Adipocyte (in vitro differentiated cells): ENCODE measurements at regions not wholly inside any gene's neighbourhood (a gene's known extent, or its start where the extent isn't known, plus 50 kb on each side); places are given as distances from the start of the nearest gene placed in this dataset.
"Not testable (repeated sequence)": the region's sequence is repeated elsewhere in the genome, so short reads cannot be mapped to it uniquely, and the experiment has no call there.

Experiments used
- DNase-seq: peaks from one replicate; pipeline ENCODE4 v3.0.0-alpha.2; 2015; ENCODE audit warnings: low read depth
- H3K27me3 ChIP-seq: replicated peaks from 2 replicates; pipeline ENCODE4 v1.7.0; 2013; ENCODE audit warnings: mild to moderate bottlenecking, low read length, moderate library complexity; ENCODE audit not compliant: control insufficient read depth, insufficient read depth
- H3K36me3 ChIP-seq: 2 replicates; pipeline ENCODE4 v1.7.0; 2013; ENCODE audit warnings: low read length, mild to moderate bottlenecking, moderate library complexity; ENCODE audit not compliant: control insufficient read depth, insufficient read depth, severe bottlenecking
- H3K4me1 ChIP-seq: 2 replicates; pipeline ENCODE4 v1.7.0; 2013; ENCODE audit warnings: mild to moderate bottlenecking, low read length, moderate library complexity; ENCODE audit not compliant: control insufficient read depth, insufficient read depth
- H3K4me3 ChIP-seq: 2 replicates; pipeline ENCODE4 v1.7.0; 2013; ENCODE audit warnings: mild to moderate bottlenecking, low read length, moderate library complexity
- H3K9ac ChIP-seq: 2 replicates; pipeline ENCODE4 v1.7.0; 2013; ENCODE audit warnings: mild to moderate bottlenecking, low read length, moderate library complexity
- H3K9me3 ChIP-seq: 2 replicates; pipeline ENCODE4 v1.7.0; 2013; ENCODE audit warnings: mild to moderate bottlenecking, low read length, moderate library complexity; ENCODE audit not compliant: control insufficient read depth

DNA sequence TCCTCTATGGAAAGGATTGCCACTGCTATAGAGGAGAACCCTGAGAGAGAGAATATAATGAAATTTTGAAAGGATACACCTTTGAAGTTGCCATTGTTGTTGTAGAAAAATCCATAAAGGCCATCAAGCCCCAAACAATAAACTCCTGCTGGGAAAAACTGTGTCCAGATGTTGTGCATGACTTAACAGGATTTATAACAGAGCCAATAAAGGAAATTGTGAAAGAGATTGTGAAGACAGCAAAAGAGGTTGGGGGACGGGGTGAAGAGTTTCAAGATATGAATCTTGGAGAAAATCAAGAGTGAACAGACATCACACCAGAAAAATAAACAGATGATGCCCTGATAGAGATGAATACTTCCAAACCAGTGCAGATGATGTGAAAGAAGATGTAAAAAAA, 396.4 kb downstream of the BCKDHB start:
- Histone ChIP-seq H3K27me3 (no peaks in the 10 kb centered on the region), H3K4me1 (peaks cover 3% of the 10 kb centered on the region), H3K4me3 (no peak overlapping the region), H3K9ac (no peak overlapping the region), H3K36me3 (no peaks in the 10 kb centered on the region), H3K9me3 (no peaks in the 10 kb centered on the region)
- peak; percentile 32 for DNase-seq

DNA sequence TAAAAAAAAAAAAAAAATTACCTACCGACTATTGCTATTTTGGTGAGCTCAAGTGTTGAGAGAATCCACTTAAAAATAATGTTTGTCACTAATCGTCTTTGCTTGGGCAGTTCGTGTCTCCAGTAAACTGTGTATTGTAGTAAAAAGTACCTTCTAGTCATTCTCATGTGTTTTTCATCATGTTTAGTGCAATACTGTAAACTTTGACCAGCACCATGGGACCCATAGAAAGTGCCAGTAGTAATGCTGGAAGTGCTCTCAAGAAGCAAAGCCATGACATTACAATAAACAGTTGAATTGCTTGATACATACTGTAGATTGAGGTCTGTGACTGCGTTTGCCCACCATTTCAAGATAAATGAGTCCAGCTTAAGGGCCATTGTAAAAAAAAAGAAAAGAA, 395.2 kb downstream of the BCKDHB start:
- H3K9ac ChIP-seq = no peak overlapping the region
- H3K4me3 ChIP-seq = no peak overlapping the region
- no peaks in the 10 kb centered on the region for H3K27me3 ChIP-seq
- H3K36me3 ChIP-seq = no peaks in the 10 kb centered on the region
- peaks cover 3% of the 10 kb centered on the region for H3K4me1 ChIP-seq
- no peak for DNase-seq
- no peaks in the 10 kb centered on the region for H3K9me3 ChIP-seq

- H3K36me3 ChIP-seq, H3K4me1 ChIP-seq, H3K4me3 ChIP-seq, H3K9ac ChIP-seq, H3K27me3 ChIP-seq, H3K9me3 ChIP-seq, DNase-seq: not testable (repeated sequence)
These were observed 391.4 kb downstream of the BCKDHB start for GRCh38 chr6:80497696-80498486.

DNA sequence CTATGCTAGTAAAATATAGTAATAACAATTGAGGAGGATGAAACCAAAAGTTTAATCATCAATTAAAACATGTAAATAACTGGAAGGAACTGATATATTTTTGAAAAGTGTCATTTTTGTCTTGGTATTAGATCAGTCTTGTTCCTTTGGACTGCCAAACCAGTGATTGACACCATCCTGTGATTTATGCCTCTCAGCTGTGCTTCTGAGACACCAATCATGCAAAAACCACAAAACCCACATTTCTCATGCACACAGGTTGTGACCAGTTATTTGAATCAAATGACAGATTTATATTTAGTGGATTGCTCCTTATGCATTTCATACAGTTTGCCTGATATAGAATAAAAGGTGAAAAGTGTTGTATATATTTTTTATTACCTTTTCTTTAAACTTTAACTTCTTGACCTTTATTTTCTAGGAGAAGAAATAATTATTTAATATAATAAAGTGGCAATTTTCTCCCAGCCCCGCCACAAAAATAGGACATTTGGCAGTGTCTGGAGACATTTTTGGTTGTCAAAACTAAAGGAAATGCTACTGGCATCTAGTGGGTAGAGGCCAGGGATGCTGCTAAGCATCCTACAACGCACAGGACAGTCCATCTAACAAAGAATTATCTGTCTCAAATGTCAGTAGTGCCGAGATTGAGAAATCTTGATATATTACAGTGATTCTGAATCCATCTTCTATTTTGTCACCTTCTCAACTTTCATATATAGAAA, 383.6 kb downstream of the BCKDHB start:
- Histone ChIP-seq H3K36me3 (no peaks in the 10 kb centered on the region), H3K4me1 (no peaks in the 10 kb centered on the region), H3K9me3 (no peaks in the 10 kb centered on the region), H3K4me3 (no peak overlapping the region), H3K27me3 (no peaks in the 10 kb centered on the region), H3K9ac (no peak overlapping the region)
- no peak for DNase-seq

- H3K4me3 ChIP-seq = no peak overlapping the region
- no peak for DNase-seq
- no peaks in the 10 kb centered on the region for H3K27me3 ChIP-seq
- no peak overlapping the region for H3K9ac ChIP-seq
- no peaks in the 10 kb centered on the region for H3K4me1 ChIP-seq
- H3K9me3 ChIP-seq = no peaks in the 10 kb centered on the region
- no peaks in the 10 kb centered on the region for H3K36me3 ChIP-seq
These were observed 381.7 kb downstream of the BCKDHB start for GRCh38 chr6:80488190-80488589.

GRCh38 chr6:80485494-80485893, 379.0 kb downstream of the BCKDHB start:
- not testable (repeated sequence) for H3K9me3 ChIP-seq, H3K9ac ChIP-seq, H3K4me3 ChIP-seq, H3K4me1 ChIP-seq, DNase-seq, H3K36me3 ChIP-seq, H3K27me3 ChIP-seq

DNA sequence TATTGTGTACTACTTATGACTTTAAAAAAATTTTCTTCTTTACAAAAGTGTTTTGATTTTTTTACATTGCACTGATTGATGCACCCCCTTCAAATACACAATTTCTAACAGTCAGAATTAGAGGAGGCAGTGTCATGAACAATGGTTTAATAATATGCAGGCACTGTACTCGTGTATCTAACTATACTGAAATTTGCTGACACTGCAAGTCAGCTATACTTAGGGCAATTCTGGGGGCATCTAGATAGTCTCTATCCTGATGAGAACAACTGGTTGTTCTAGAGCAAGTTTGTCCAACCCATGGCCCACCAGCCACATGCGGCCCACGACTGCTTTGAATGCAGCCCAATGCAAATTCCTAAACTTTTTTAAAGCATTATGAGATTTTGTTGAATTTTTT, 375.6 kb downstream of the BCKDHB start:
- H3K27me3 ChIP-seq = no peaks in the 10 kb centered on the region
- no peaks in the 10 kb centered on the region for H3K36me3 ChIP-seq
- no peak overlapping the region for H3K9ac ChIP-seq

DNA sequence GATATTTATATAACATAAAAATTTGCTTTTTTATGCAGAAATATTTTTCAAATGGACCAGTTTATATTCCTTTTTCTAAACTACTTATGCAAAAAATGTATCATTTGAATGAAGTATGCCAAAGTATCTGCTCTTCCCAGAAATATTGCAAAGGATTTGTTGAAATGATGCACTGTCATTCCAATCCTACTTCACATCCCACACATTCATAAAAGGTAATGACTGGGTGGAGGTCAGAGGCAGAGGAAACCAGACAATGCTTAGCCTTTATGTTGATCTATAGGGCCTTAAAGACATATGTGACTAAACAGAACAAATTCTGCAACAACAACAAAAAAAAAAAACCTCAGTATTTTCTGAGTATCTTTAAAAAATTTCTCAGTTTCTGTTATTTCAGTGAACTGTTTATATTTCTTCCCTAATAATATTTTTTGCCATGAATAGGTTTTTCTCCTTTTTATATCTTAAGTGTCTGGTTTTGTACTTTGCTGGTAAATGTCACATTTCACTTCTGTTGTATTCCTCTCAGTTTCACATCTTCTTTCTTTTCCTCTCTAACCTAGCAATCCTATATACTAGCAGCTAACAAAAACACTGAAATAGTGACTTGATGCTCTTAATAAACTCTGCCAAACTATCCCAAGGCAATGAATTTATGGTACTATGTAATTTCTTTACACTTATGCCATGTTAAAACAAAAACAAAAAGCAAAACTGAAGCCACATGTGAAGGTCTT, 374.1 kb downstream of the BCKDHB start:
- Histone ChIP-seq H3K4me1 (peaks cover 11% of the 10 kb centered on the region), H3K9me3 (no peaks in the 10 kb centered on the region), H3K9ac (no peak overlapping the region), H3K36me3 (no peaks in the 10 kb centered on the region), H3K27me3 (no peaks in the 10 kb centered on the region), H3K4me3 (no peak overlapping the region)
- no peak for DNase-seq

More for the DNA sequence above, 375.6 kb downstream of the BCKDHB start:
- Histone ChIP-seq H3K4me1 (peaks cover 11% of the 10 kb centered on the region), H3K9me3 (no peaks in the 10 kb centered on the region), H3K4me3 (no peak overlapping the region)
- DNase-seq = no peak

DNA sequence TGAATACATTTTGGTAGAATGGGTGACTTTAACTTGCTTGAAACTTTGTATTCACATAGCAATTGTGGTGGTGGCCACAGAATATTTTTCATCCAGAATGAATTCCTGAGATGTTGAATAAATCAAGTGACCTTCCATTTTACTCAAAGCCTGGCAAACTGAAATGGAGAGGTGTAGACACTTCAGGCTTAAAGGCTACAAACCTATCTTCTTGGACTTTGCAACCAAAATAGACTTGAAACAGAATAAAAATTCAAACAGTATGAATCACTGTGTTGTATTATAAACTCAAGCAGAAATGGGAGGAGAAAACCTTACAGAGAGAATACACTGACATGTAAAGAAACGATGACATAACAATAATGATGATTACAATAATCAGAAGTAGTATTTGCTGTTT, 371.6 kb downstream of the BCKDHB start:
- no peak for DNase-seq
- Histone ChIP-seq H3K36me3 (no peaks in the 10 kb centered on the region), H3K27me3 (no peaks in the 10 kb centered on the region), H3K4me3 (no peak overlapping the region), H3K4me1 (peaks cover 11% of the 10 kb centered on the region), H3K9me3 (no peaks in the 10 kb centered on the region), H3K9ac (no peak overlapping the region)

GRCh38 chr6:80477591-80477990, 371.1 kb downstream of the BCKDHB start:
- peaks cover 11% of the 10 kb centered on the region for H3K4me1 ChIP-seq
- no peaks in the 10 kb centered on the region for H3K27me3 ChIP-seq
- H3K9ac ChIP-seq = no peak overlapping the region
- no peaks in the 10 kb centered on the region for H3K36me3 ChIP-seq
- no peaks in the 10 kb centered on the region for H3K9me3 ChIP-seq
- no peak overlapping the region for H3K4me3 ChIP-seq
- DNase-seq = no peak

GRCh38 chr6:80472271-80472670, 365.8 kb downstream of the BCKDHB start:
- no peaks in the 10 kb centered on the region for H3K27me3 ChIP-seq
- H3K9me3 ChIP-seq = no peaks in the 10 kb centered on the region
- DNase-seq = no peak
- H3K9ac ChIP-seq = no peak overlapping the region
- no peaks in the 10 kb centered on the region for H3K4me1 ChIP-seq
- H3K36me3 ChIP-seq = no peaks in the 10 kb centered on the region
- no peak overlapping the region for H3K4me3 ChIP-seq
